ENCODE measurements at regions not wholly inside any gene's neighbourhood (a gene's known extent, or its start where the extent isn't known, plus 50 kb on each side); places are given as distances from the start of the nearest gene placed in this dataset.

DNA sequence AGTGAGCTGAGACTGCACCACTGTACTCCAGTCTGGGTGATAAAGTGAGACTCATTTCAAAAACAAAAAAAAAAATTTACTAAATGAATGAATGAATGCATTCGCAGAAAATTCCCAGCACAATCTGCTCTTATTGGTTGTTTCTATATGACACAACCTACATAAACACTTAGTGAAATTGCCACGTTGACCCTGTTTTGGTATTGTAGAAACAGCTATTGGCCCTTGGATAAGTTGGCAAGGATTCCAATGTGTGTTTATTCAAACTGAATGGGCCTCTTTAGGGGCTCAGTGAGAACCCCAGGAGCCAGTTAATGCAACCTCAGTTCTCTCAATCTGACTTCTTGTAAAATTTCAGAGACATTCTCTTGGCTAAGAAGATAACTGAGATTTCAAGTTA is 66.0 kb downstream of the HHEX start:
- TF ChIP-seq, protein P1, sequence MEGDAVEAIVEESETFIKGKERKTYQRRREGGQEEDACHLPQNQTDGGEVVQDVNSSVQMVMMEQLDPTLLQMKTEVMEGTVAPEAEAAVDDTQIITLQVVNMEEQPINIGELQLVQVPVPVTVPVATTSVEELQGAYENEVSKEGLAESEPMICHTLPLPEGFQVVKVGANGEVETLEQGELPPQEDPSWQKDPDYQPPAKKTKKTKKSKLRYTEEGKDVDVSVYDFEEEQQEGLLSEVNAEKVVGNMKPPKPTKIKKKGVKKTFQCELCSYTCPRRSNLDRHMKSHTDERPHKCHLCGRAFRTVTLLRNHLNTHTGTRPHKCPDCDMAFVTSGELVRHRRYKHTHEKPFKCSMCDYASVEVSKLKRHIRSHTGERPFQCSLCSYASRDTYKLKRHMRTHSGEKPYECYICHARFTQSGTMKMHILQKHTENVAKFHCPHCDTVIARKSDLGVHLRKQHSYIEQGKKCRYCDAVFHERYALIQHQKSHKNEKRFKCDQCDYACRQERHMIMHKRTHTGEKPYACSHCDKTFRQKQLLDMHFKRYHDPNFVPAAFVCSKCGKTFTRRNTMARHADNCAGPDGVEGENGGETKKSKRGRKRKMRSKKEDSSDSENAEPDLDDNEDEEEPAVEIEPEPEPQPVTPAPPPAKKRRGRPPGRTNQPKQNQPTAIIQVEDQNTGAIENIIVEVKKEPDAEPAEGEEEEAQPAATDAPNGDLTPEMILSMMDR (IDR thresholded peaks at IDR 0.05; ENCODE audit: low read depth, low read length) = no peak
- TF ChIP-seq MYC (IDR thresholded peaks at IDR 0.05; ENCODE audit: low read depth, low read length) (no peak), POLR2A (IDR thresholded peaks at IDR 0.05; ENCODE audit: extremely low read depth, insufficient read length) (no peak)
- TF ChIP-seq, protein P2, sequence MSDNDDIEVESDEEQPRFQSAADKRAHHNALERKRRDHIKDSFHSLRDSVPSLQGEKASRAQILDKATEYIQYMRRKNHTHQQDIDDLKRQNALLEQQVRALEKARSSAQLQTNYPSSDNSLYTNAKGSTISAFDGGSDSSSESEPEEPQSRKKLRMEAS (IDR thresholded peaks at IDR 0.05; ENCODE audit: low read depth, low read length) = no peak

Measured in NB4 (cell line).